PC-9 (cell line): ENCODE measurements at regions not wholly inside any gene's neighbourhood (a gene's known extent, or its start where the extent isn't known, plus 50 kb on each side); places are given as distances from the start of the nearest gene placed in this dataset.

ENCODE experiments used
- BruUV-seq: library from RNA; stranded (reverse); fragments of 400-500 nt; replicated peaks from 2 replicates; lab custom pipeline; 2021; lab: Mats Ljungman, UMichigan
- CTCF ChIA-PET: fragments of 300-600 bp; sonication (Branson Sonifier 250); formaldehyde crosslinking; loops from one replicate; lab custom pipeline; 2022; ENCODE audit warnings: antibody characterized with exemption; lab: Charles Lee
- POLR2A ChIA-PET: fragments of 300-600 bp; sonication (Branson Sonifier 250); formaldehyde crosslinking; loops from one replicate; lab custom pipeline; 2022; ENCODE audit warnings: antibody characterized with exemption; ENCODE audit not compliant: unreplicated experiment; lab: Charles Lee
- DNase-seq, 2 experiments: peaks; one replicate each; pipeline versions ENCODE4 v3.0.0 to v3.0.0-alpha.2; 2015 to 2022; ENCODE audit warnings: mixed read lengths in 1 of 2
- H2AFZ ChIP-seq: fragments of 200-600 bp; sonication (generic); 2 replicates; pipeline ENCODE4 v1.8.1; 2017; ENCODE audit warnings: antibody characterized with exemption
- H3F3A ChIP-seq: fragments of 200-600 bp; sonication (generic); 2 replicates; pipeline ENCODE4 v1.8.1; 2017; ENCODE audit warnings: antibody characterized with exemption, mild to moderate bottlenecking, low read depth; ENCODE audit not compliant: insufficient read depth
- H3K27ac ChIP-seq: fragments of 200-600 bp; sonication (generic); 2 replicates; pipeline ENCODE4 v1.6.1; 2016; ENCODE audit warnings: mixed run types
- H3K27me3 ChIP-seq: fragments of 200-600 bp; sonication (generic); 2 replicates; pipeline ENCODE4 v1.6.1; 2016; ENCODE audit warnings: low read depth, mixed run types; ENCODE audit not compliant: insufficient read depth
- H3K36me3 ChIP-seq: fragments of 200-600 bp; sonication (generic); 2 replicates; pipeline ENCODE4 v1.6.1; 2016; ENCODE audit warnings: low read depth, mixed run types
- H3K4me1 ChIP-seq: fragments of 200-600 bp; sonication (generic); replicated peaks from 2 replicates; pipeline ENCODE4 v1.6.1; 2016; ENCODE audit warnings: mixed run types; ENCODE audit not compliant: insufficient read depth
- H3K4me2 ChIP-seq: fragments of 200-600 bp; sonication (generic); 2 replicates; pipeline ENCODE4 v1.6.1; 2017; ENCODE audit warnings: mixed run types
- H3K4me3 ChIP-seq: fragments of 200-600 bp; sonication (generic); 2 replicates; pipeline ENCODE4 v1.6.1; 2016; ENCODE audit warnings: mixed run types
- H3K79me2 ChIP-seq: fragments of 200-600 bp; sonication (generic); 2 replicates; pipeline ENCODE4 v1.6.1; 2017; ENCODE audit warnings: low read depth, mixed run types
- H3K9me2 ChIP-seq: fragments of 200-600 bp; sonication (generic); 2 replicates; pipeline ENCODE4 v1.8.1; 2017; ENCODE audit warnings: mild to moderate bottlenecking; ENCODE audit not compliant: insufficient read depth
- H3K9me3 ChIP-seq: fragments of 200-600 bp; sonication (generic); 2 replicates; pipeline ENCODE4 v1.8.1; 2016; ENCODE audit warnings: low read depth; ENCODE audit not compliant: insufficient read depth
- H4K20me1 ChIP-seq: fragments of 200-600 bp; sonication (generic); 2 replicates; pipeline ENCODE4 v1.8.1; 2017; ENCODE audit not compliant: insufficient read depth
- CTCF ChIP-seq: fragments of 200-600 bp; sonication (generic); conservative IDR thresholded peaks from 2 replicates; pipeline ENCODE4 v1.6.1; 2017; ENCODE audit warnings: mixed run types, antibody characterized with exemption, mild to moderate bottlenecking, moderate library complexity
- EZH2 ChIP-seq: fragments of 200-600 bp; sonication (generic); IDR thresholded peaks from 2 replicates; pipeline ENCODE4 v1.8.0; 2017; ENCODE audit warnings: antibody characterized with exemption, low read depth
- intact Hi-C: fragments of 100-400 bp; cut with micrococcal nuclease; formaldehyde crosslinking; loops from one replicate; pipeline ENCODE4 v1.10.0; 2022; ENCODE audit not compliant: unreplicated experiment

DNA sequence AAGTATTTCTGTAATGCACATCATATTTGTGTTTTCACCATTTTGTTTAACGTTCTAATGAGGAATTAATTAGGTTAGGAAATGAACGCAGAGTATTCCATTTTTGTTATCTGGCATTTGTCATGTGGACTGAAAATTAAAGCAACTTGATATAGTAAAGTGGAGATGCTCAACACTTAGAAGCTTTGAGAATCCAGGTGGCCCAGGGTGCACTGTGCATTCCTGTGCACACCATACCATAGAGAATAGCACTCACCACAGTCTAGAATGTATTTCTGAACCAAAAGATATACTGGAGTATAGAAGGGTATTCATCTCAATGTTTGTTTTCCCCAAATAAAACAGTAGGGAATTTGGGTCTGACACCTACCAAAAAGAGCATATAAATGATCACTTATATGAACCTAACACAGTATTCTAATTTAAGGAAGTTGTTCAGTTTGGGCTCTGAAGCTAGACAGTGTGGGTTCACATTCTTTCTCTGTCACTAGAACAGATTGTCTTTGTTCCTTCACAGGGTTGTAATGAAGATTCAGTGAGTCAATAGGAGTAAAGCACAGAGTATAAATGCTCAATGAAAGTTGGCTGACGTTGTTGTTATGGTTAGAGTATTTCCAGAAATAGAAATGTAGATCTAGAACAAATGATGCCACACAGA lies 125.6 kb upstream of the DMRT1 start:
- H3K9me2 ChIP-seq: no peaks in the 10 kb centered on the region
- ChIA-PET CTCF (no interaction called here), POLR2A (no interaction called here)
- no peaks in the 10 kb centered on the region for H3K4me1 ChIP-seq
- H3K4me3 ChIP-seq: no peak overlapping the region
- no peaks in the 10 kb centered on the region for H4K20me1 ChIP-seq
- H3K27me3 ChIP-seq: no peaks in the 10 kb centered on the region
- no peak for DNase-seq
- no peak overlapping the region for H3K27ac ChIP-seq
- no peak overlapping the region for H3K4me2 ChIP-seq
- no peaks in the 10 kb centered on the region for H3K36me3 ChIP-seq
- H3F3A ChIP-seq: no peaks in the 10 kb centered on the region
- BruUV-seq: no TSS peak
- TF ChIP-seq CTCF (no peak), EZH2 (no peak)
- H2AFZ ChIP-seq: no peak overlapping the region
- H3K79me2 ChIP-seq: no peaks in the 10 kb centered on the region
- intact Hi-C loops: no loop called here
- H3K9me3 ChIP-seq: no peaks in the 10 kb centered on the region

DNA sequence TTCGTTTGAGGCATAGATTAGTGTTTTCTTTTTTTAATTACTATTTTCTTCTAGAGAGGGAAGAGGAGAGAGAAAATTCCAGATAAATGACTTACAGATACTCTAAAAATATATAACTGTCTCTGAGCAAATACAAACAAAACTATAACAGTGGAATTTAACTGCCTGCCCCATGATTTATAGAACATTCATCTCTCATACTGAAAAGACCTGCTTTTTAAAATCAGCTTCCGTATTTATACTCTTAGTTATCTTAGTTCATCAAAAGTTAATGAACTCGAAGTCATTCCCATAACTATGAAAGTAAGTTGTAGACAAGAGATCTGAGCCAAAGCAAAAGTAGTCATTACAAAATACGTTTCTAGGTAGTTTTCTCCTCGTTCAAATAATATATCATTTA lies 123.8 kb upstream of the DMRT1 start:
- POLR2A ChIA-PET: no interaction called here

GRCh38 chr9:720239-720881 lies 121.1 kb upstream of the DMRT1 start:
- no peak for DNase-seq
- Histone ChIP-seq H3K27me3 (no peaks in the 10 kb centered on the region), H3K36me3 (no peaks in the 10 kb centered on the region), H3K4me3 (no peak overlapping the region), H4K20me1 (no peaks in the 10 kb centered on the region), H3K4me2 (no peak overlapping the region), H2AFZ (no peak overlapping the region), H3K27ac (no peak overlapping the region), H3K79me2 (no peaks in the 10 kb centered on the region), H3K9me3 (no peaks in the 10 kb centered on the region), H3F3A (no peaks in the 10 kb centered on the region), H3K9me2 (no peaks in the 10 kb centered on the region), H3K4me1 (no peaks in the 10 kb centered on the region)
- intact Hi-C loops: no loop called here
- ChIA-PET CTCF (no interaction called here), POLR2A (interaction anchor here (0.6 kb wide), 1 partner anchor 131 kb away, joined by 15 read pairs; no protein-coding TSS in a partner anchor)
- TF ChIP-seq EZH2 (no peak), CTCF (no peak)
- no TSS peak for BruUV-seq

More for the DNA sequence above, 123.8 kb upstream of the DMRT1 start:
- intact Hi-C loops: no loop called here
- no peak overlapping the region for H2AFZ ChIP-seq
- H3K27me3 ChIP-seq: no peaks in the 10 kb centered on the region
- DNase-seq: no peak
- H4K20me1 ChIP-seq: no peaks in the 10 kb centered on the region
- TF ChIP-seq EZH2 (no peak), CTCF (no peak)
- H3K4me3 ChIP-seq: no peak overlapping the region
- H3K27ac ChIP-seq: no peak overlapping the region
- H3K79me2 ChIP-seq: no peaks in the 10 kb centered on the region
- H3K9me3 ChIP-seq: no peaks in the 10 kb centered on the region
- no peaks in the 10 kb centered on the region for H3K4me1 ChIP-seq
- CTCF ChIA-PET: no interaction called here
- no TSS peak for BruUV-seq
- no peaks in the 10 kb centered on the region for H3K9me2 ChIP-seq
- no peak overlapping the region for H3K4me2 ChIP-seq
- no peaks in the 10 kb centered on the region for H3F3A ChIP-seq
- no peaks in the 10 kb centered on the region for H3K36me3 ChIP-seq
